Mesothelial cell of epicardium (in vitro differentiated cells): ENCODE measurements at regions not wholly inside any gene's neighbourhood (a gene's known extent, or its start where the extent isn't known, plus 50 kb on each side); places are given as distances from the start of the nearest gene placed in this dataset.
A peak's percentile ranks its signal among the peaks of the same experiment; 100 is the strongest.

Experiments used
- DNase-seq, 2 experiments: peaks; one replicate each; pipeline ENCODE4 v3.0.0; 2021; ENCODE audit warnings: low spot score in 2 of 2; ENCODE audit not compliant: unreplicated experiment in 2 of 2
- H3K27ac Mint-ChIP-seq: 2 replicates; pipeline ENCODE4 v1.8.0; 2021; ENCODE audit warnings: mixed read lengths
- H3K27me3 Mint-ChIP-seq: 2 replicates; pipeline ENCODE4 v1.8.0; 2021; ENCODE audit warnings: low read depth, mixed read lengths
- H3K36me3 Mint-ChIP-seq: 2 replicates; pipeline ENCODE4 v1.8.0; 2021; ENCODE audit warnings: mixed read lengths
- H3K4me1 Mint-ChIP-seq: 2 replicates; pipeline ENCODE4 v1.8.0; 2021; ENCODE audit warnings: mixed read lengths
- H3K4me3 Mint-ChIP-seq: 2 replicates; pipeline ENCODE4 v1.8.0; 2021; ENCODE audit warnings: mild to moderate bottlenecking, moderate library complexity, mixed read lengths
- H3K9me3 Mint-ChIP-seq: 2 replicates; pipeline ENCODE4 v1.8.0; 2021; ENCODE audit warnings: mixed read lengths
- CTCF ChIP-seq: fragments of 200-600 bp; sonication (generic); IDR thresholded peaks from one replicate; pipeline ENCODE4 v1.5.0; 2021; ENCODE audit warnings: antibody characterized with exemption; ENCODE audit not compliant: unreplicated experiment

- peaks cover 11% of the 10 kb centered on the region for H3K27me3 Mint-ChIP-seq
- H3K36me3 Mint-ChIP-seq, result no peaks in the 10 kb centered on the region
- H3K4me3 Mint-ChIP-seq, result no peak overlapping the region
- no peaks in the 10 kb centered on the region for H3K9me3 Mint-ChIP-seq
- H3K27ac Mint-ChIP-seq, result no peak overlapping the region
- no peak for TF ChIP-seq CTCF
- no peak for DNase-seq
- H3K4me1 Mint-ChIP-seq, result peaks cover 19% of the 10 kb centered on the region
These were observed 176.8 kb downstream of the ABHD5 start for GRCh38 chr3:43867436-43868072.

GRCh38 chr3:43869491-43869890, 178.8 kb downstream of the ABHD5 start:
- Mint-ChIP-seq H3K4me3 (no peak overlapping the region), H3K27me3 (peaks cover 3% of the 10 kb centered on the region), H3K9me3 (peaks cover 3% of the 10 kb centered on the region), H3K4me1 (peaks cover 25% of the 10 kb centered on the region), H3K36me3 (no peaks in the 10 kb centered on the region), H3K27ac (no peak overlapping the region)
- no peak for DNase-seq
- no peak for TF ChIP-seq CTCF

- Mint-ChIP-seq H3K36me3 (no peaks in the 10 kb centered on the region), H3K9me3 (peaks cover 3% of the 10 kb centered on the region), H3K27me3 (no peaks in the 10 kb centered on the region), H3K27ac (peak overlapping the region; percentile 76), H3K4me3 (no peak overlapping the region), H3K4me1 (peaks cover 25% of the 10 kb centered on the region)
- no peak for TF ChIP-seq CTCF
- no peak for DNase-seq
These were observed 179.4 kb downstream of the ABHD5 start for GRCh38 chr3:43870120-43870519.

GRCh38 chr3:43870844-43871626, 180.3 kb downstream of the ABHD5 start:
- Mint-ChIP-seq H3K4me3 (no peak overlapping the region), H3K4me1 (peaks cover 25% of the 10 kb centered on the region), H3K9me3 (peaks cover 3% of the 10 kb centered on the region), H3K27me3 (no peaks in the 10 kb centered on the region), H3K27ac (no peak overlapping the region), H3K36me3 (no peaks in the 10 kb centered on the region)
- no peak for TF ChIP-seq CTCF
- peak in 1 of 2 experiments; percentile 11 for DNase-seq

- TF ChIP-seq CTCF, result no peak
- peak in 1 of 2 experiments; percentile 36 for DNase-seq
- Mint-ChIP-seq H3K9me3 (peaks cover 3% of the 10 kb centered on the region), H3K27ac (peak overlapping the region; percentile 28), H3K36me3 (no peaks in the 10 kb centered on the region), H3K4me1 (peaks cover 25% of the 10 kb centered on the region), H3K27me3 (no peaks in the 10 kb centered on the region), H3K4me3 (no peak overlapping the region)
These were observed 181.0 kb downstream of the ABHD5 start for GRCh38 chr3:43871627-43872245.
